Lower leg skin (tissue), 3 donors: ENCODE measurements at regions not wholly inside any gene's neighbourhood (a gene's known extent, or its start where the extent isn't known, plus 50 kb on each side); places are given as distances from the start of the nearest gene placed in this dataset.

ENCODE experiments used
- POLR2A ChIP-seq, 2 donors: fragments of 450-650 bp; IDR thresholded peaks; one replicate each; pipeline ENCODE4 v1.6.1; 2016 to 2017; ENCODE audit warnings: antibody characterized with exemption in 2 of 2, mild to moderate bottlenecking in 1 of 2, moderate library complexity in 1 of 2
- TF ChIP-seq, protein P1 (sequence below), 3 donors: fragments of 450-650 bp; IDR thresholded peaks; one replicate each; pipeline ENCODE4 v1.5.1; 2016; ENCODE audit warnings: antibody characterized with exemption in 3 of 3, mild to moderate bottlenecking in 3 of 3, moderate library complexity in 2 of 3

DNA sequence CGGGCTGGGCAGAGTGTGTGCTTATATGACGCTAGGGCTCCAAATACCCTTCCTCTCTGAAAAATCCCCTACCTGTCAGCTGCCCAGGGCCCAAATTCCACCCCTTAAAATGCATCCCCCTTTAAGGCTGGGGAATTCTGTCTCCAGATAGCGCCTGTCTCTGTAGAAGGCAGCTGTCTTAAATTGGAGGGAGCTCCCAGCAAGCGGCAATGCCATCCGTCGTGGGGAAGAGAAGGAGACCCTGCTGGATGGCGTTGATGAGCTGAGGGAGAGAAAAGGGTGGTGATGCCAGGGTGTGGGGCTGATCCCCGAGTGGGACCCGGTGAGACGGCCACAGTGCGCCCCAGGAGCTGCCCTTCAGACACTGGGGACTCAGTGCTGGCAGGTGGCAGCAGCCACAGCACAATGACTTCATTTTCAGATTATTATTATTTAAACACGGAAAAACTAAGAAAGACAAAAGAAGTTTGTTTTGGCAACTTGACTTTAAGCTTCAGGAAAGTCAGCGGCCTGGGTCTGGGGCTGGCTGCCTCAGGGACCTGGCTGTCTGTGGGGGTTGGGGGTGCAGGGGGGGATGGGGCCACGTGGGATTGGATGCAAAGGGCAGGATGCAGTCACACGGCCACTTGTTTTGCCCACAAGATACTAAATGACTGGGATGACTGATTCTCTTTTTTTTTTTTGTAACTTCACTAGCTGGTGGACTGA lies 152.8 kb downstream of the TFCP2L1 start:
- TF ChIP-seq, protein P1, sequence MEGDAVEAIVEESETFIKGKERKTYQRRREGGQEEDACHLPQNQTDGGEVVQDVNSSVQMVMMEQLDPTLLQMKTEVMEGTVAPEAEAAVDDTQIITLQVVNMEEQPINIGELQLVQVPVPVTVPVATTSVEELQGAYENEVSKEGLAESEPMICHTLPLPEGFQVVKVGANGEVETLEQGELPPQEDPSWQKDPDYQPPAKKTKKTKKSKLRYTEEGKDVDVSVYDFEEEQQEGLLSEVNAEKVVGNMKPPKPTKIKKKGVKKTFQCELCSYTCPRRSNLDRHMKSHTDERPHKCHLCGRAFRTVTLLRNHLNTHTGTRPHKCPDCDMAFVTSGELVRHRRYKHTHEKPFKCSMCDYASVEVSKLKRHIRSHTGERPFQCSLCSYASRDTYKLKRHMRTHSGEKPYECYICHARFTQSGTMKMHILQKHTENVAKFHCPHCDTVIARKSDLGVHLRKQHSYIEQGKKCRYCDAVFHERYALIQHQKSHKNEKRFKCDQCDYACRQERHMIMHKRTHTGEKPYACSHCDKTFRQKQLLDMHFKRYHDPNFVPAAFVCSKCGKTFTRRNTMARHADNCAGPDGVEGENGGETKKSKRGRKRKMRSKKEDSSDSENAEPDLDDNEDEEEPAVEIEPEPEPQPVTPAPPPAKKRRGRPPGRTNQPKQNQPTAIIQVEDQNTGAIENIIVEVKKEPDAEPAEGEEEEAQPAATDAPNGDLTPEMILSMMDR (IDR thresholded peaks at IDR 0.05): no peak
- no peak for TF ChIP-seq POLR2A (IDR thresholded peaks at IDR 0.05)
